HCT116 (cell line): ENCODE measurements at regions not wholly inside any gene's neighbourhood (a gene's known extent, or its start where the extent isn't known, plus 50 kb on each side); places are given as distances from the start of the nearest gene placed in this dataset.

Source experiments
- ATAC-seq: fragments of 200-7000 bp; cut with Tn5 transposase; 2 replicates; pipeline ENCODE4 v1.9.1; 2020; ENCODE audit warnings: mild to moderate bottlenecking, moderate library complexity
- BruUV-seq: library from RNA; stranded (reverse); fragments of 400-500 nt; replicated peaks from 2 replicates; lab custom pipeline; 2021; lab: Mats Ljungman, UMichigan
- CTCF ChIA-PET: fragments of 300-600 bp; sonication (Branson Sonifier 250); formaldehyde crosslinking; loops from one replicate; lab custom pipeline; 2021; ENCODE audit warnings: antibody characterized with exemption; lab: Charles Lee
- POLR2A ChIA-PET: fragments of 300-600, 350-600 bp; sonication (Branson Sonifier 250); formaldehyde crosslinking; loops from one replicate; lab custom pipeline; 2021; ENCODE audit warnings: antibody characterized with exemption; lab: Charles Lee
- RAD21 ChIA-PET, 2 experiments: fragments of 300-600 bp; sonication (Branson Sonifier 250); formaldehyde crosslinking; loops; one replicate each; lab custom pipeline; 2023; ENCODE audit warnings: low total read pairs in 2 of 2; ENCODE audit not compliant: uncharacterized antibody in 2 of 2, unreplicated experiment in 2 of 2, low non-redundant PET in 1 of 2; lab: Charles Lee
- DNase-seq: peaks from one replicate; pipeline ENCODE4 v3.0.0-alpha.2; 2010; ENCODE audit warnings: low read depth, low spot score
- H2AFZ ChIP-seq: fragments of 200-600 bp; shearing (Covaris generic), sonication (generic); 2 replicates; pipeline ENCODE4 v1.6.1; 2017; ENCODE audit warnings: low read depth, mixed run types, mixed read lengths, antibody characterized with exemption, low read length; ENCODE audit not compliant: poor library complexity, severe bottlenecking
- H3K27ac ChIP-seq: 2 replicates; pipeline ENCODE4 v1.5.1; 2012; ENCODE audit warnings: low read depth, low read length
- H3K27me3 ChIP-seq: fragments of 200-600 bp; sonication (generic); 2 replicates; pipeline ENCODE4 v1.6.1; 2016; ENCODE audit warnings: mixed run types, low read length, mixed read lengths; ENCODE audit not compliant: insufficient read depth
- H3K36me3 ChIP-seq, 2 experiments: fragments of 200-500 bp in 1 of 2; fragments of 200-600 bp in 1 of 2; sonication (Bioruptor generic) in 1 of 2; sonication (generic) in 1 of 2; 2 replicates each; pipeline versions ENCODE4 v1.5.1 to v1.6.1; 2014 to 2016; ENCODE audit warnings: low read length in 2 of 2, inconsistent platforms in 1 of 2, mixed read lengths in 1 of 2, mixed run types in 1 of 2; ENCODE audit not compliant: insufficient read depth in 2 of 2, control insufficient read depth in 1 of 2
- H3K4me1 ChIP-seq, 2 experiments: fragments of 200-600 bp in 1 of 2; sonication (generic) in 1 of 2; 2 replicates each; pipeline versions ENCODE4 v1.5.1 to v1.6.1; 2012 to 2017; ENCODE audit warnings: low read length in 2 of 2, inconsistent platforms in 1 of 2, mild to moderate bottlenecking in 1 of 2, mixed read lengths in 1 of 2, mixed run types in 1 of 2, moderate library complexity in 1 of 2; ENCODE audit not compliant: insufficient read depth in 2 of 2, control insufficient read depth in 1 of 2
- H3K4me2 ChIP-seq: fragments of 200-600 bp; sonication (generic); 2 replicates; pipeline ENCODE4 v1.6.1; 2017; ENCODE audit warnings: mixed run types, low read length, mixed read lengths
- H3K4me3 ChIP-seq, 2 experiments: fragments of 200-600 bp in 1 of 2; sonication (generic) in 1 of 2; replicated peaks in 1 of 2; 2 replicates each; pipeline ENCODE4 v1.5.1; 2011 to 2016; ENCODE audit warnings: low read length in 2 of 2, control low read depth in 1 of 2, low read depth in 1 of 2, mild to moderate bottlenecking in 1 of 2, mixed read lengths in 1 of 2, mixed run types in 1 of 2
- H3K79me2 ChIP-seq: fragments of 200-600 bp; sonication (generic); 2 replicates; pipeline ENCODE4 v1.6.1; 2017; ENCODE audit warnings: mild to moderate bottlenecking, mixed run types, low read length, moderate library complexity, mixed read lengths; ENCODE audit not compliant: insufficient read depth
- H3K9ac ChIP-seq: fragments of 200-600 bp; sonication (generic); 2 replicates; pipeline ENCODE4 v1.6.1; 2016; ENCODE audit warnings: low read length, mixed read lengths
- H3K9me2 ChIP-seq: fragments of 200-600 bp; sonication (generic), shearing (Covaris generic); 2 replicates; pipeline ENCODE4 v1.6.1; 2017; ENCODE audit warnings: mixed run types, mild to moderate bottlenecking, moderate library complexity; ENCODE audit not compliant: insufficient read depth
- H3K9me3 ChIP-seq, 2 experiments: fragments of 200-500 bp in 1 of 2; fragments of 200-600 bp in 1 of 2; sonication (Bioruptor generic) in 1 of 2; sonication (generic) in 1 of 2; 2 replicates each; pipeline ENCODE4 v1.6.1; 2014 to 2017; ENCODE audit warnings: low read length in 2 of 2, mixed read lengths in 2 of 2, inconsistent platforms in 1 of 2, low read depth in 1 of 2, mild to moderate bottlenecking in 1 of 2, mixed run types in 1 of 2, moderate library complexity in 1 of 2; ENCODE audit not compliant: control insufficient read depth in 1 of 2, insufficient read depth in 1 of 2
- H4K20me1 ChIP-seq: fragments of 200-600 bp; sonication (generic), shearing (Covaris generic); 2 replicates; pipeline ENCODE4 v1.6.1; 2017; ENCODE audit warnings: mixed run types, mild to moderate bottlenecking, moderate library complexity; ENCODE audit not compliant: insufficient read depth
- ATF3 ChIP-seq: IDR thresholded peaks from 2 replicates; pipeline ENCODE4 v1.6.1; 2012
- CBX3 ChIP-seq: IDR thresholded peaks from 2 replicates; pipeline ENCODE4 v1.6.1; 2012; ENCODE audit warnings: low read depth
- CEBPB ChIP-seq: IDR thresholded peaks from 2 replicates; pipeline ENCODE4 v1.6.1; 2012; ENCODE audit warnings: low read depth
- EGR1 ChIP-seq: IDR thresholded peaks from 2 replicates; pipeline ENCODE4 v1.6.1; 2012; ENCODE audit warnings: low read depth
- ELF1 ChIP-seq: IDR thresholded peaks from 2 replicates; pipeline ENCODE4 v1.6.1; 2012; ENCODE audit warnings: low read depth, borderline replicate concordance
- EZH2 ChIP-seq: fragments of 200-600 bp; sonication (generic); IDR thresholded peaks from 2 replicates; pipeline ENCODE4 v1.6.1; 2017; ENCODE audit warnings: antibody characterized with exemption, mixed run types
- EZH2phosphoT487 ChIP-seq: fragments of 200-600 bp; IDR thresholded peaks from 2 replicates; pipeline ENCODE4 v1.6.1; 2018; ENCODE audit warnings: antibody characterized with exemption, borderline replicate concordance
- JUND ChIP-seq: IDR thresholded peaks from 2 replicates; pipeline ENCODE4 v1.6.1; 2012
- MAX ChIP-seq: IDR thresholded peaks from 2 replicates; pipeline ENCODE4 v1.6.1; 2012
- POLR2A ChIP-seq: IDR thresholded peaks from 2 replicates; pipeline ENCODE4 v1.7.0; 2011; ENCODE audit warnings: borderline replicate concordance; ENCODE audit not compliant: insufficient read depth, insufficient read length; ENCODE audit errors: extremely low read depth
- RAD21 ChIP-seq: IDR thresholded peaks from 2 replicates; pipeline ENCODE4 v1.6.1; 2012; ENCODE audit warnings: low read depth, mild to moderate bottlenecking
- SIN3A ChIP-seq: IDR thresholded peaks from 2 replicates; pipeline ENCODE4 v1.6.1; 2012; ENCODE audit warnings: low read depth
- SP1 ChIP-seq: IDR thresholded peaks from 2 replicates; pipeline ENCODE4 v1.6.1; 2012; ENCODE audit warnings: low read depth
- SRF ChIP-seq: IDR thresholded peaks from 2 replicates; pipeline ENCODE4 v1.6.1; 2012; ENCODE audit warnings: low read depth
- TCF7L2 ChIP-seq: IDR thresholded peaks from 2 replicates; pipeline ENCODE4 v1.7.0; 2011; ENCODE audit warnings: borderline replicate concordance, inconsistent platforms; ENCODE audit not compliant: insufficient read depth, insufficient read length; ENCODE audit errors: extremely low read depth
- ZFX ChIP-seq: fragments of 450-650 bp; IDR thresholded peaks from 2 replicates; pipeline ENCODE4 v1.6.1; 2017
- ZNF274 ChIP-seq: fragments of 200-500 bp; sonication (Bioruptor generic); IDR thresholded peaks from 2 replicates; pipeline ENCODE4 v1.6.1; 2014; ENCODE audit warnings: mild to moderate bottlenecking, low read depth, low read length, inconsistent platforms
- intact Hi-C: fragments of 100-400 bp; cut with micrococcal nuclease; formaldehyde crosslinking; loops from 2 replicates; pipeline ENCODE4 v1.10.0; 2022
- TF ChIP-seq, protein P1 (sequence below): IDR thresholded peaks from 2 replicates; pipeline ENCODE4 v1.6.1; 2012; ENCODE audit warnings: low read depth
- TF ChIP-seq, protein P2 (sequence below): IDR thresholded peaks from 2 replicates; pipeline ENCODE4 v1.6.1; 2011; ENCODE audit warnings: mild to moderate bottlenecking, low read length, moderate library complexity; ENCODE audit not compliant: insufficient replicate concordance; ENCODE audit errors: extremely low read depth
- TF ChIP-seq, protein P3 (sequence below), 3 experiments: fragments of 200-600 bp in 1 of 3; sonication (generic) in 1 of 3; IDR thresholded peaks in 2 of 3; conservative IDR thresholded peaks in 1 of 3; 2 replicates each; pipeline ENCODE4 v1.5.1; 2012 to 2017; ENCODE audit warnings: low read depth in 2 of 3, low read length in 2 of 3, antibody characterized with exemption in 1 of 3, borderline replicate concordance in 1 of 3, control low read depth in 1 of 3, mild to moderate bottlenecking in 1 of 3, mixed read lengths in 1 of 3, mixed run types in 1 of 3, moderate library complexity in 1 of 3; ENCODE audit not compliant: insufficient read depth in 1 of 3

DNA sequence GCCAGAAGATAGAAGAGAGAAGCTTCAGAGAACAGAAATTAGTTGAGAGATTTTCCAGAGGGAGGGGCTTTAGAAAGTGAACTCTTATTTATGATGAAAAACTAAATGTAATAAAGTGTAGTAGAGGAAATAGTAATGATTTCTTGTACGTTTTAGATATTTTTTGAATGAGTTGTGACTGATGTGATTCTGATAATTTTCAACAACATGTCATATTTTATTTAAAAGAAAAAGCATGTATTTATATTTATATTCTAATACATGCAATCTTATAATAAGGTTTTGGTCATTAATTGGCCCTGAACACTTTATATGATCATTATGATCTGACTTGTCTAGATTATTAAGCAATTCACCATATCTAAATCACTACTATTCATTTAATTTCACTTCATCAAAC, 735.2 kb upstream of the CDH9 start:
- peaks cover 5 to 7% of the 10 kb centered on the region in 2 experiments; a peak in 1 of 4 replicates for H3K9me3 ChIP-seq
- H3K9me2 ChIP-seq, result no peaks in the 10 kb centered on the region
- TF ChIP-seq, protein P1, sequence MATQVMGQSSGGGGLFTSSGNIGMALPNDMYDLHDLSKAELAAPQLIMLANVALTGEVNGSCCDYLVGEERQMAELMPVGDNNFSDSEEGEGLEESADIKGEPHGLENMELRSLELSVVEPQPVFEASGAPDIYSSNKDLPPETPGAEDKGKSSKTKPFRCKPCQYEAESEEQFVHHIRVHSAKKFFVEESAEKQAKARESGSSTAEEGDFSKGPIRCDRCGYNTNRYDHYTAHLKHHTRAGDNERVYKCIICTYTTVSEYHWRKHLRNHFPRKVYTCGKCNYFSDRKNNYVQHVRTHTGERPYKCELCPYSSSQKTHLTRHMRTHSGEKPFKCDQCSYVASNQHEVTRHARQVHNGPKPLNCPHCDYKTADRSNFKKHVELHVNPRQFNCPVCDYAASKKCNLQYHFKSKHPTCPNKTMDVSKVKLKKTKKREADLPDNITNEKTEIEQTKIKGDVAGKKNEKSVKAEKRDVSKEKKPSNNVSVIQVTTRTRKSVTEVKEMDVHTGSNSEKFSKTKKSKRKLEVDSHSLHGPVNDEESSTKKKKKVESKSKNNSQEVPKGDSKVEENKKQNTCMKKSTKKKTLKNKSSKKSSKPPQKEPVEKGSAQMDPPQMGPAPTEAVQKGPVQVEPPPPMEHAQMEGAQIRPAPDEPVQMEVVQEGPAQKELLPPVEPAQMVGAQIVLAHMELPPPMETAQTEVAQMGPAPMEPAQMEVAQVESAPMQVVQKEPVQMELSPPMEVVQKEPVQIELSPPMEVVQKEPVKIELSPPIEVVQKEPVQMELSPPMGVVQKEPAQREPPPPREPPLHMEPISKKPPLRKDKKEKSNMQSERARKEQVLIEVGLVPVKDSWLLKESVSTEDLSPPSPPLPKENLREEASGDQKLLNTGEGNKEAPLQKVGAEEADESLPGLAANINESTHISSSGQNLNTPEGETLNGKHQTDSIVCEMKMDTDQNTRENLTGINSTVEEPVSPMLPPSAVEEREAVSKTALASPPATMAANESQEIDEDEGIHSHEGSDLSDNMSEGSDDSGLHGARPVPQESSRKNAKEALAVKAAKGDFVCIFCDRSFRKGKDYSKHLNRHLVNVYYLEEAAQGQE, result no peak
- no peak for TF ChIP-seq CBX3
- no peak for TF ChIP-seq JUND
- TF ChIP-seq ZFX, result no peak
- TF ChIP-seq EGR1, result no peak
- TF ChIP-seq SP1, result no peak
- no peak for TF ChIP-seq TCF7L2
- TF ChIP-seq ELF1, result no peak
- no peak for TF ChIP-seq ATF3
- no peak for TF ChIP-seq EZH2
- no peak for TF ChIP-seq SRF
- no peak for TF ChIP-seq ZNF274
- TF ChIP-seq RAD21, result no peak
- no peak for TF ChIP-seq MAX
- no peak for TF ChIP-seq CEBPB
- TF ChIP-seq, protein P2, sequence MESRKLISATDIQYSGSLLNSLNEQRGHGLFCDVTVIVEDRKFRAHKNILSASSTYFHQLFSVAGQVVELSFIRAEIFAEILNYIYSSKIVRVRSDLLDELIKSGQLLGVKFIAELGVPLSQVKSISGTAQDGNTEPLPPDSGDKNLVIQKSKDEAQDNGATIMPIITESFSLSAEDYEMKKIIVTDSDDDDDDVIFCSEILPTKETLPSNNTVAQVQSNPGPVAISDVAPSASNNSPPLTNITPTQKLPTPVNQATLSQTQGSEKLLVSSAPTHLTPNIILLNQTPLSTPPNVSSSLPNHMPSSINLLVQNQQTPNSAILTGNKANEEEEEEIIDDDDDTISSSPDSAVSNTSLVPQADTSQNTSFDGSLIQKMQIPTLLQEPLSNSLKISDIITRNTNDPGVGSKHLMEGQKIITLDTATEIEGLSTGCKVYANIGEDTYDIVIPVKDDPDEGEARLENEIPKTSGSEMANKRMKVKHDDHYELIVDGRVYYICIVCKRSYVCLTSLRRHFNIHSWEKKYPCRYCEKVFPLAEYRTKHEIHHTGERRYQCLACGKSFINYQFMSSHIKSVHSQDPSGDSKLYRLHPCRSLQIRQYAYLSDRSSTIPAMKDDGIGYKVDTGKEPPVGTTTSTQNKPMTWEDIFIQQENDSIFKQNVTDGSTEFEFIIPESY, result no peak
- TF ChIP-seq EZH2phosphoT487, result no peak
- no peak for TF ChIP-seq POLR2A
- TF ChIP-seq, protein P3, sequence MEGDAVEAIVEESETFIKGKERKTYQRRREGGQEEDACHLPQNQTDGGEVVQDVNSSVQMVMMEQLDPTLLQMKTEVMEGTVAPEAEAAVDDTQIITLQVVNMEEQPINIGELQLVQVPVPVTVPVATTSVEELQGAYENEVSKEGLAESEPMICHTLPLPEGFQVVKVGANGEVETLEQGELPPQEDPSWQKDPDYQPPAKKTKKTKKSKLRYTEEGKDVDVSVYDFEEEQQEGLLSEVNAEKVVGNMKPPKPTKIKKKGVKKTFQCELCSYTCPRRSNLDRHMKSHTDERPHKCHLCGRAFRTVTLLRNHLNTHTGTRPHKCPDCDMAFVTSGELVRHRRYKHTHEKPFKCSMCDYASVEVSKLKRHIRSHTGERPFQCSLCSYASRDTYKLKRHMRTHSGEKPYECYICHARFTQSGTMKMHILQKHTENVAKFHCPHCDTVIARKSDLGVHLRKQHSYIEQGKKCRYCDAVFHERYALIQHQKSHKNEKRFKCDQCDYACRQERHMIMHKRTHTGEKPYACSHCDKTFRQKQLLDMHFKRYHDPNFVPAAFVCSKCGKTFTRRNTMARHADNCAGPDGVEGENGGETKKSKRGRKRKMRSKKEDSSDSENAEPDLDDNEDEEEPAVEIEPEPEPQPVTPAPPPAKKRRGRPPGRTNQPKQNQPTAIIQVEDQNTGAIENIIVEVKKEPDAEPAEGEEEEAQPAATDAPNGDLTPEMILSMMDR (IDR thresholded peaks at IDR 0.05 in 2 of 3, conservative IDR thresholded peaks at IDR 0.05 in 1 of 3; ENCODE audit: borderline replicate concordance in 1 of 3, insufficient read depth in 1 of 3, low read depth in 2 of 3, low read length in 2 of 3), result no peak
- no peak for TF ChIP-seq SIN3A
- TF ChIP-seq, all 23 proteins: peak for 0
- Histone ChIP-seq H2AFZ (no peak overlapping the region), H4K20me1 (no peaks in the 10 kb centered on the region), H3K4me1 (no peaks in the 10 kb centered on the region), H3K9ac (no peak overlapping the region), H3K36me3 (no peaks in the 10 kb centered on the region), H3K79me2 (no peaks in the 10 kb centered on the region), H3K27me3 (no peaks in the 10 kb centered on the region), H3K4me2 (no peak overlapping the region), H3K27ac (no peak overlapping the region), H3K4me3 (no peak overlapping the region)
- RAD21 ChIA-PET, result no interaction called here
- no TSS peak for BruUV-seq
- intact Hi-C loops, result no loop called here
- CTCF ChIA-PET, result no interaction called here
- POLR2A ChIA-PET, result no interaction called here
- ATAC-seq (no peak), DNase-seq (no peak)
